Fibroblast of villous mesenchyme (primary cell): ENCODE measurements at regions not wholly inside any gene's neighbourhood (a gene's known extent, or its start where the extent isn't known, plus 50 kb on each side); places are given as distances from the start of the nearest gene placed in this dataset.

Experiments
- DNase-seq: peaks from one replicate; pipeline ENCODE4 v3.0.0-alpha.2; 2010; ENCODE audit warnings: low read depth
- H3K4me3 ChIP-seq: 2 replicates; pipeline ENCODE4 v1.5.1; 2011; ENCODE audit warnings: low read depth, mild to moderate bottlenecking, low read length
- CTCF ChIP-seq: IDR thresholded peaks from 2 replicates; pipeline ENCODE4 v1.5.1; 2012; ENCODE audit warnings: low read depth, mild to moderate bottlenecking, low read length; ENCODE audit not compliant: insufficient read depth

GRCh38 chr5:6937677-6938076, 224.4 kb downstream of the TENT4A start:
- H3K4me3 ChIP-seq = no peak overlapping the region
- TF ChIP-seq CTCF = no peak
- no peak for DNase-seq

DNA sequence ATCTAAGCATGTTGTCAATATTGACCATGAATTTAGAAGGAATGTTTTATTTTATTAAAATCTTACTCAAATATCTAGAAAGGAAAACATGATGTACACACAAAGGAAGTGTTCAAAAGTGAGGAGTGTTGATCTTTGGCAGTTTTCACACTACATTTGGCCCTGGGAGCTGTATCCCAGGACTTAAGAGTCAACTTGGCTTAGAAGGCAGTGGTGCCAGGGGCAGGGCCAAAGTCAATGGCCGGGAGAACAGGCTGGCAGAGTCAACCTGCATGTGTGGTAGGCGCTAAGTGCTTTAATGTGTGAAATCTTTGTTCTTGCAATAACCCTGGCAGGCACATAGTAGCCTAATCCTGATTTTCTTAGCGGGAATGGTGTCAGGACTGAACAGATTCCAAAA, 228.4 kb downstream of the TENT4A start:
- H3K4me3 ChIP-seq = no peak overlapping the region
- DNase-seq = no peak
- no peak for TF ChIP-seq CTCF

DNA sequence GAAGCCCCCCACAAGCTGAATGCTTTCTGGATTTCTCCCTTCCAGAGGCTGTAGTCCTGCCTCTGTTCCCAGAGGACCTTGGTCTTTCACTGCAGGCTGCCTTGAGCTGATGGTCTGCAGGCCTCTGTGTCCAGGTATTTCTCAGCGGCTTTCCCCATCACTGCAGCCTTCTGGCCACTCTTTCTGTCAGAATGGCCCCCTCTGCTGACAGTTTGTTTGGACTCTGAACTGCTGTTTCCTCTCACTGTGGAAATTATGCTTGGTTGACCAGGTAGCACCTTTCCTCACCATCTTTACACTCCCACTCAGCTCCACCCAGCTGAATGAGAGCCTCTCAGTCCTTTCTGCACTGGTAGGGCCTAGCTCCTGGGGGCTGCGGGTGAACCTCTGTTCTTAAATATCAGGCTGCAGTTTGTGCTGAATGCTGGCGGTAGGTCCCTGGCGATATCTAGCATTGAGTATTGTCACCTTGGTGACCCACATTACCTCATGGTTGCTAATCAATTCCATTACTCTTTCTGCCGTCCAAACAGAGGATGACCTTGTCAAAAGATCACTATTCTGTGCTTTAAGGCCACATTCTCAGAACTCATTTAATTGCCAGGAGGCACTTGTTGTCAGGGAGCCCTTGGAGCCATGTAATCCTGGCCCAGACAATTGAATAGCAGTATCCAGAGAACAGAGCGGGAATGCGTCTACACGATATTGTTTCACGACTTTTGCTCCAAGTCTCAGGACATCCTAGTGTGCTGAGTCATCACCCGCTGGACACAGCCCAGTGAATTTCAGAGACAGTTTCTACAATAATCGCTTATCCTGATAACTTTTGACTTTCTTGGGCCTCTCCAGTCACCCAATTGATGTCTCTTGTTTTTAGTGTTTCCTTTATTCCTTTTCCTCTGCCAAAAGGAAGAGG, 230.2 kb downstream of the TENT4A start:
- TF ChIP-seq CTCF = no peak
- no peak overlapping the region for H3K4me3 ChIP-seq
- no peak for DNase-seq

DNA sequence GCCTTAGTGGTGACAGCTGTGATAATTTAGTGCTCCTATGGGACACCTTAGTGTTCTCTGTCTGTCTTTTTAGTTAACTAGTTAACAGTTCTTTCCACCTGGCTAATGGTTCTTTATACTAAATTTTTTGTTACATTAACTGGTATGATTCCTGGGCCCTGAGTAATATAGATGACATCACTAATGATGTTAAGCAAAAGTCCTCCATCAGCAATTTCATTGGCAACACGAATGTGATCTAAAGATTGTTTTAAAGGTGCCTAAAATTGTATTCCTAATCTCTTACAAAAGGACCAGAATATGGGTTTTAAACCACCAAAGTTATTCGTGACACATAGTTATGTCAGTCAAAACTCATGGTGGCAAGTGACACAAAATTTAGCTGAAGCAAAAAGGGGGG, 235.3 kb downstream of the TENT4A start:
- H3K4me3 ChIP-seq = no peak overlapping the region
- no peak for TF ChIP-seq CTCF
- DNase-seq = no peak

DNA sequence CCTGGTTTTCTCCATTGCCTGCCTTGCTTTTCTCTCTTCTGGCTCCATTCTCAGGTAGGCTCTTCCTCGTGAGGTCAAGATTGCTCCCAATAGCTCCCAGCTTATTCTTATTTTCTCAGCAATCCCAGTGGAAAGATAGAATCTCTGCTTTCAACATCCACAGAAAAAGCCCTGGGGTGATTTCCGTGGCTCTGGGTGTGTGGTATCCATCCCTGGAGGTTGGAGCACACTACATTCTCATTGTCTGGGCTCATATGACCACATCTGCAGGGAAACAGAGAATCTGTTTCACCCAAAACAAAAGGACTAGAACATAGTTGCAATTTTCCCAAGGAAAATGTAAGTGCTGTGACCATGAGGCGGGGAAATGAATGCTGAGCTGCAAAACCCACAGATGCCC, 236.0 kb downstream of the TENT4A start:
- DNase-seq = no peak
- no peak overlapping the region for H3K4me3 ChIP-seq
- no peak for TF ChIP-seq CTCF

DNA sequence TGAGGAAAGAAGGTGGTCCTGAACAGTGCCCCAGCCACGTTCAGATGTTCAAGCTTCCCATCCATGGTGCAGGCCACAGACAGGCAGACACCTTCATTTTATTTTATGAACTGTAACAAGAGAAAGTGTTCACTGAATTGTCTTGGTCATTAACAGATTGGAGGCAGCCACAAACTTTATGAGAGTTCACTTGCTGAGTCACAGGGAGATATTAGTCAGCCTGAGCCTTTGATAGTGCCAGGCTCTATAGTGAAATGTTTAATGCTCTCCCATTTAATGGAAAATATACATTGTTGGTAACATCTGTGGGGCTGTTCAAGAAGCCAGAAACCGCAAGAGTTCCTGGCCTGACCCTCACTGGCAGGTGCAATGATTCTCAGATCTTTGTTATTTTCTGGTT, 237.0 kb downstream of the TENT4A start:
- TF ChIP-seq CTCF = no peak
- no peak overlapping the region for H3K4me3 ChIP-seq
- DNase-seq = no peak

GRCh38 chr5:6950860-6951259, 237.6 kb downstream of the TENT4A start:
- no peak for TF ChIP-seq CTCF
- DNase-seq = no peak
- no peak overlapping the region for H3K4me3 ChIP-seq
